ENCODE measurements at regions not wholly inside any gene's neighbourhood (a gene's known extent, or its start where the extent isn't known, plus 50 kb on each side); places are given as distances from the start of the nearest gene placed in this dataset.

DNA sequence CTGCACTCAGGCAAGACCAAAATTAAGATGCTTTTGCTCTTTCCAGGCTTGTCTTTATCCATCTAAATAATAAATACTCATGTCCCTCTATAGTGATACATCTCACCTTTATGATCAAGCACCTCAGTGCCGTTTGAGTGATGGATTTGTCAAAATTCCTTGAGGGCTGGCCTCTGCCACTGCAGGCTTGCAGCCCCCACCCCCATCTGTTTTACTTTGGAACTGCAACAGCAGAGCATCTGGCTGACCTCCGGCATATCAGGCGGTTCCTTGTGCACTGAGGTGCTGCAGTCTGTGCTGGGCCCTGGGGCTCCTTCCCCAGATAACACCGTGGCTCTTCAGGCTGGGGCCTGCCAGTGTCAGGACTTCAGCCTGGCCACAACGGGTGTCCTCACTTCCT lies 386.9 kb downstream of the CDH26 start:
- Mint-ChIP-seq H3K36me3 (no peaks in the 10 kb centered on the region), H3K27ac (no peak overlapping the region), H3K4me1 (peaks cover 6% of the 10 kb centered on the region), H3K27me3 (ENCODE audit: insufficient read depth, low read depth) (peaks cover 8% of the 10 kb centered on the region), H3K9me3 (no peaks in the 10 kb centered on the region), H3K4me3 (no peak overlapping the region)
- H3K79me2 ChIP-seq (ENCODE audit: low read depth) = no peaks in the 10 kb centered on the region
- no peak overlapping the region for H2AFZ ChIP-seq (replicated peaks)
- H4K20me1 ChIP-seq (ENCODE audit: low read depth) = no peaks in the 10 kb centered on the region
- H3F3A ChIP-seq (ENCODE audit: low read depth) = no peaks in the 10 kb centered on the region
- no peaks in the 10 kb centered on the region for H3K4me1 ChIP-seq
- no peaks in the 10 kb centered on the region for H3K27me3 ChIP-seq
- H3K36me3 ChIP-seq = no peaks in the 10 kb centered on the region
- H3K27ac ChIP-seq = no peak overlapping the region
- no peaks in the 10 kb centered on the region for H3K9me3 ChIP-seq (ENCODE audit: low read depth)
- TF ChIP-seq EZH2 (IDR thresholded peaks at IDR 0.05) (no peak), EZH2phosphoT487 (IDR thresholded peaks at IDR 0.05) (no peak)
- TF ChIP-seq, protein P1, sequence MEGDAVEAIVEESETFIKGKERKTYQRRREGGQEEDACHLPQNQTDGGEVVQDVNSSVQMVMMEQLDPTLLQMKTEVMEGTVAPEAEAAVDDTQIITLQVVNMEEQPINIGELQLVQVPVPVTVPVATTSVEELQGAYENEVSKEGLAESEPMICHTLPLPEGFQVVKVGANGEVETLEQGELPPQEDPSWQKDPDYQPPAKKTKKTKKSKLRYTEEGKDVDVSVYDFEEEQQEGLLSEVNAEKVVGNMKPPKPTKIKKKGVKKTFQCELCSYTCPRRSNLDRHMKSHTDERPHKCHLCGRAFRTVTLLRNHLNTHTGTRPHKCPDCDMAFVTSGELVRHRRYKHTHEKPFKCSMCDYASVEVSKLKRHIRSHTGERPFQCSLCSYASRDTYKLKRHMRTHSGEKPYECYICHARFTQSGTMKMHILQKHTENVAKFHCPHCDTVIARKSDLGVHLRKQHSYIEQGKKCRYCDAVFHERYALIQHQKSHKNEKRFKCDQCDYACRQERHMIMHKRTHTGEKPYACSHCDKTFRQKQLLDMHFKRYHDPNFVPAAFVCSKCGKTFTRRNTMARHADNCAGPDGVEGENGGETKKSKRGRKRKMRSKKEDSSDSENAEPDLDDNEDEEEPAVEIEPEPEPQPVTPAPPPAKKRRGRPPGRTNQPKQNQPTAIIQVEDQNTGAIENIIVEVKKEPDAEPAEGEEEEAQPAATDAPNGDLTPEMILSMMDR (IDR thresholded peaks at IDR 0.05) = no peak
- H3K4me2 ChIP-seq = no peak overlapping the region
- H3K9ac ChIP-seq = no peak overlapping the region
- H3K4me3 ChIP-seq = no peak overlapping the region
- DNase-seq (ENCODE audit: low spot score) = no peak

DNA sequence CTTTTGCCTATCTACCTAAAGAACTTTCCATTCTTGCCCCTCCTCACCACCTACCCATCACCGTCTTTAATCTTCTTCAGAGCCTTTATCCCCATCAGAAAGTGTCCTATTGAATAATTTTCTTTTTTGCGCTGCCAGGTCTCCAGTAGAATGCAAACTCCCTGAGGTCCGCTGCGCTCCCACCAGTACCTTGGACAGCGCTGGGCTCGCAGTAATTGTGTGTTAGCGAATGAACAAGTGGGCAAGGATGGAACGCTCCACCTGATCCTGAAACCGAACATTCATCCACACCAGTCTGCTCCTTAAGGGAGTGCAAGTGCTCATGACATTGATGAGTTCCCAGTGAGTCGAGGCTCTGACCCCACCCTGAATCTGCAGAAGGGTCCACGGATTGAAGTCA lies 391.2 kb downstream of the CDH26 start:
- Mint-ChIP-seq H3K27ac (no peak overlapping the region), H3K4me1 (peaks cover 4% of the 10 kb centered on the region), H3K27me3 (ENCODE audit: insufficient read depth, low read depth) (peaks cover 5% of the 10 kb centered on the region), H3K4me3 (no peak overlapping the region), H3K36me3 (no peaks in the 10 kb centered on the region), H3K9me3 (no peaks in the 10 kb centered on the region)
- H2AFZ ChIP-seq (replicated peaks) = no peak overlapping the region
- no peak for DNase-seq (ENCODE audit: low spot score)
- H3F3A ChIP-seq (ENCODE audit: low read depth) = no peaks in the 10 kb centered on the region
- H3K36me3 ChIP-seq = no peaks in the 10 kb centered on the region
- no peak overlapping the region for H3K4me2 ChIP-seq
- TF ChIP-seq, protein P1 (IDR thresholded peaks at IDR 0.05) = no peak
- TF ChIP-seq EZH2phosphoT487 (IDR thresholded peaks at IDR 0.05) (no peak), EZH2 (IDR thresholded peaks at IDR 0.05) (no peak)
- no peak overlapping the region for H3K4me3 ChIP-seq
- no peaks in the 10 kb centered on the region for H3K9me3 ChIP-seq (ENCODE audit: low read depth)
- H4K20me1 ChIP-seq (ENCODE audit: low read depth) = no peaks in the 10 kb centered on the region
- no peaks in the 10 kb centered on the region for H3K79me2 ChIP-seq (ENCODE audit: low read depth)
- H3K27ac ChIP-seq = no peak overlapping the region
- H3K4me1 ChIP-seq = no peaks in the 10 kb centered on the region
- no peak overlapping the region for H3K9ac ChIP-seq
- H3K27me3 ChIP-seq = no peaks in the 10 kb centered on the region

DNA sequence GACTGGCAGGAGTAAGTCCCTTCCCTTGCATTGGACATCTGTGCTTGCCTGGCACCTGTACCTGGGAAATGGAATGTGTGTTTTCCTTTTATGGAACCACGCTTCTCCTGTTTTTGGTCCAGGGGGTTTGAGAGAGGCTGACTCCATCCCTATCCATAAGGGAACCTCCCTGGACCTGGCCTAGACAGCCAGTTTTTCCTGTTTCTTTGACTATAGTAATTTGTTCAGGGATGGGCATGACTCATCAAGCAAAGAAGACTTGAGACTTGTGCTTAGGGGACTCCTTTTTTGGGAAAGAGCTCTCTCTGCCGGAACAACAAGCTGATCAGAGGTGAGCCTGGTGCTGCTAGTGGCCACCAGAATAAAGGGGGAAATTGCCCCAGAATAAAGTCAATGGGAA lies 393.8 kb downstream of the CDH26 start:
- H3K9ac ChIP-seq = no peak overlapping the region
- Mint-ChIP-seq H3K36me3 (no peaks in the 10 kb centered on the region), H3K4me1 (peaks cover 4% of the 10 kb centered on the region), H3K4me3 (no peak overlapping the region), H3K9me3 (no peaks in the 10 kb centered on the region), H3K27me3 (ENCODE audit: insufficient read depth, low read depth) (peaks cover 6% of the 10 kb centered on the region), H3K27ac (no peak overlapping the region)
- no peak for TF ChIP-seq EZH2 (IDR thresholded peaks at IDR 0.05)
- no peak overlapping the region for H3K27ac ChIP-seq
- H2AFZ ChIP-seq (replicated peaks) = no peak overlapping the region
- H4K20me1 ChIP-seq (ENCODE audit: low read depth) = no peaks in the 10 kb centered on the region
- H3K4me1 ChIP-seq = no peaks in the 10 kb centered on the region
- H3K27me3 ChIP-seq = no peaks in the 10 kb centered on the region
- no peaks in the 10 kb centered on the region for H3K36me3 ChIP-seq
- no peak for DNase-seq (ENCODE audit: low spot score)
- H3K4me3 ChIP-seq = no peak overlapping the region
- no peaks in the 10 kb centered on the region for H3F3A ChIP-seq (ENCODE audit: low read depth)
- no peaks in the 10 kb centered on the region for H3K9me3 ChIP-seq (ENCODE audit: low read depth)
- no peak overlapping the region for H3K4me2 ChIP-seq
- H3K79me2 ChIP-seq (ENCODE audit: low read depth) = no peaks in the 10 kb centered on the region

DNA sequence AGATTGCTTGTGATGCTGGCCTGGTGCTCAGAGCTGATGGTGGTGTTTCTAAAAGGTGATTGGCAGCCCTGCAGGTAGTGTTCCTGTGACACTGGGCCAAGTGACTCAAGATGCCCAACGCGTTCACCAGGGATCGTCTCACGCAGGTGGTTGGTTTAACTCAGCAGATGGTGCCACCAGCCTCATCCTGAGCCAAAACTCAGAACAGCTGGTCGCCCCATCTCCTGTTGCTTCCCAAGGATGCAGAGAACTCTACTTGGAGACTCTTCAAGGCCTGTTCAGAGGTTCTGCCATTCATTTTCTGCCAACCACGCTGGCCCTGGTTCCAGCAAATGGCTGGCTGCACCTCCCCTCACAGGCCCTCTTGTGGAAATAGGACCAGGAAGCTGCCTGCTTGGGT lies 394.4 kb downstream of the CDH26 start:
- Histone ChIP-seq H3K4me1 (no peaks in the 10 kb centered on the region), H3K4me2 (no peak overlapping the region), H3K79me2 (ENCODE audit: low read depth) (no peaks in the 10 kb centered on the region), H3F3A (ENCODE audit: low read depth) (no peaks in the 10 kb centered on the region), H3K9me3 (ENCODE audit: low read depth) (no peaks in the 10 kb centered on the region), H3K4me3 (no peak overlapping the region), H3K27me3 (no peaks in the 10 kb centered on the region), H2AFZ (replicated peaks) (no peak overlapping the region), H3K36me3 (no peaks in the 10 kb centered on the region), H3K9ac (no peak overlapping the region), H3K27ac (no peak overlapping the region), H4K20me1 (ENCODE audit: low read depth) (no peaks in the 10 kb centered on the region)
- Mint-ChIP-seq H3K4me3 (no peak overlapping the region), H3K9me3 (no peaks in the 10 kb centered on the region), H3K36me3 (no peaks in the 10 kb centered on the region), H3K4me1 (peaks cover 4% of the 10 kb centered on the region), H3K27ac (no peak overlapping the region), H3K27me3 (ENCODE audit: insufficient read depth, low read depth) (peaks cover 6% of the 10 kb centered on the region)
- TF ChIP-seq, protein P1 (IDR thresholded peaks at IDR 0.05) = no peak
- TF ChIP-seq EZH2phosphoT487 (IDR thresholded peaks at IDR 0.05) = no peak
- no peak for TF ChIP-seq EZH2 (IDR thresholded peaks at IDR 0.05)
- no peak for DNase-seq (ENCODE audit: low spot score)
